Endothelial cell of umbilical vein (primary cell): ENCODE measurements at regions not wholly inside any gene's neighbourhood (a gene's known extent, or its start where the extent isn't known, plus 50 kb on each side); places are given as distances from the start of the nearest gene placed in this dataset.

ENCODE experiments used
- BruUV-seq: library from RNA; stranded (reverse); fragments of 400-500 nt; replicated peaks from 2 replicates; lab custom pipeline; 2021; lab: Mats Ljungman, UMichigan
- CTCF ChIA-PET: fragments of 300-600, 350-600 bp; sonication (Branson Sonifier 250); formaldehyde crosslinking; loops from one replicate; lab custom pipeline; 2021; ENCODE audit warnings: antibody characterized with exemption, inconsistent platforms; lab: Charles Lee
- POLR2A ChIA-PET: fragments of 300-600, 350-600 bp; sonication (Branson Sonifier 250); formaldehyde crosslinking; loops from one replicate; lab custom pipeline; 2021; ENCODE audit warnings: antibody characterized with exemption, inconsistent platforms; lab: Charles Lee
- DNase-seq: peaks from one replicate; pipeline ENCODE4 v3.0.0-alpha.2; 2011; ENCODE audit warnings: low read depth, low spot score
- FAIRE-seq: peaks from 2 replicates; lab custom pipeline; 2011; peaks lifted over from hg19 to GRCh38; lab: Jason Lieb, UNC
- H2AFZ ChIP-seq: 2 replicates; pipeline ENCODE4 v1.6.0; 2012; ENCODE audit warnings: low read depth, low read length, control low read depth, inconsistent platforms
- H3K27ac ChIP-seq: 2 replicates; pipeline ENCODE4 v1.5.1; 2011; ENCODE audit warnings: low read depth, mild to moderate bottlenecking, control low read depth, low read length, moderate library complexity; ENCODE audit not compliant: insufficient read depth
- H3K27me3 ChIP-seq, 2 experiments: 2 replicates each; pipeline versions ENCODE4 v1.6.0 to v1.6.1; 2011; ENCODE audit warnings: low read length in 2 of 2, mixed read lengths in 1 of 2; ENCODE audit not compliant: control insufficient read depth in 2 of 2, insufficient read depth in 2 of 2
- H3K36me3 ChIP-seq, 2 experiments: 2 replicates in 1 of 2; 3 replicates in 1 of 2; pipeline ENCODE4 v1.5.1; 2011; ENCODE audit warnings: low read length in 2 of 2, mild to moderate bottlenecking in 1 of 2, moderate library complexity in 1 of 2; ENCODE audit not compliant: control insufficient read depth in 2 of 2, insufficient read depth in 2 of 2; ENCODE audit errors: extremely low read depth in 1 of 2
- H3K4me1 ChIP-seq: 3 replicates; pipeline ENCODE4 v1.5.1; 2011; ENCODE audit warnings: mild to moderate bottlenecking, low read length; ENCODE audit not compliant: control insufficient read depth, insufficient read depth; ENCODE audit errors: extremely low read depth
- H3K4me2 ChIP-seq: 2 replicates; pipeline ENCODE4 v1.6.1; 2011; ENCODE audit warnings: low read length, control low read depth, mixed read lengths; ENCODE audit not compliant: insufficient read depth
- H3K4me3 ChIP-seq, 3 experiments: fragments of 200-600 bp in 1 of 3; sonication (generic), shearing (Covaris generic) in 1 of 3; replicated peaks in 1 of 3; 2 replicates each; pipeline ENCODE4 v1.5.1; 2011 to 2016; ENCODE audit warnings: control low read depth in 3 of 3, low read length in 3 of 3, mild to moderate bottlenecking in 2 of 3, inconsistent platforms in 1 of 3, low read depth in 1 of 3, moderate library complexity in 1 of 3; ENCODE audit not compliant: insufficient read depth in 1 of 3
- H3K79me2 ChIP-seq: 2 replicates; pipeline ENCODE4 v1.6.0; 2012; ENCODE audit warnings: low read length, inconsistent platforms; ENCODE audit not compliant: control insufficient read depth, insufficient read depth
- H3K9ac ChIP-seq: replicated peaks from 2 replicates; pipeline ENCODE3; 2011; ENCODE audit warnings: low read length, control low read depth; ENCODE audit not compliant: insufficient read depth; ENCODE audit errors: extremely low read depth
- H3K9me1 ChIP-seq: replicated peaks from 3 replicates; pipeline ENCODE4 v1.6.0; 2011; ENCODE audit warnings: mild to moderate bottlenecking, low read length; ENCODE audit not compliant: control insufficient read depth, insufficient read depth; ENCODE audit errors: extremely low read depth
- H3K9me3 ChIP-seq: replicated peaks from 2 replicates; pipeline ENCODE4 v1.5.1; 2012; ENCODE audit warnings: low read length, inconsistent platforms; ENCODE audit not compliant: control insufficient read depth, insufficient read depth
- H4K20me1 ChIP-seq: replicated peaks from 2 replicates; pipeline ENCODE3; 2011; ENCODE audit warnings: mild to moderate bottlenecking, low read length; ENCODE audit not compliant: control insufficient read depth, insufficient read depth; ENCODE audit errors: extremely low read depth
- CTCF ChIP-seq, 2 donors: IDR thresholded peaks; 1 replicate in 1 of 2; 2 replicates in 1 of 2; pipeline ENCODE4 v1.5.1; 2011; ENCODE audit warnings: low read length in 2 of 2, mild to moderate bottlenecking in 2 of 2, moderate library complexity in 2 of 2, control low read depth in 1 of 2, inconsistent platforms in 1 of 2, low read depth in 1 of 2; ENCODE audit not compliant: insufficient read depth in 1 of 2; ENCODE audit errors: extremely low read depth in 1 of 2
- FOS ChIP-seq: IDR thresholded peaks from 2 replicates; pipeline ENCODE4 v1.6.1; 2011; ENCODE audit warnings: mild to moderate bottlenecking, low read length, moderate library complexity, borderline replicate concordance; ENCODE audit not compliant: insufficient read depth
- JUN ChIP-seq: IDR thresholded peaks from 2 replicates; pipeline ENCODE4 v1.6.1; 2011; ENCODE audit warnings: borderline replicate concordance, low read depth; ENCODE audit not compliant: insufficient read length, insufficient read depth
- MAX ChIP-seq: IDR thresholded peaks from 2 replicates; pipeline ENCODE4 v1.6.1; 2011; ENCODE audit not compliant: insufficient read depth, insufficient read length
- MYC ChIP-seq: IDR thresholded peaks from one replicate; pipeline ENCODE4 v1.6.1; 2011; ENCODE audit warnings: mild to moderate bottlenecking, low read depth, low read length
- POLR2AphosphoS5 ChIP-seq: IDR thresholded peaks from 2 replicates; pipeline ENCODE4 v1.6.1; 2012; ENCODE audit warnings: low read depth, mild to moderate bottlenecking, control low read depth, low read length, moderate library complexity; ENCODE audit not compliant: insufficient read depth
- dilution Hi-C: fragments of 300-500 bp; cut with MboI; formaldehyde crosslinking; loops from one replicate; pipeline ENCODE4 v1.15.0; 2019; ENCODE audit warnings: low sequenced_read_pairs; ENCODE audit not compliant: extremely low pct_ligation_motif_present
- intact Hi-C: fragments of 100-400 bp; cut with micrococcal nuclease; formaldehyde crosslinking; loops from one replicate; pipeline ENCODE4 v1.10.0; 2022

GRCh38 chr7:130222-130572 is 62.2 kb upstream of the FAM20C start:
- H3K9ac ChIP-seq: no peak overlapping the region
- dilution Hi-C loops (no loop called here), intact Hi-C loops (no loop called here)
- H3K36me3 ChIP-seq: no peaks in the 10 kb centered on the region
- H3K4me1 ChIP-seq: no peaks in the 10 kb centered on the region
- TF ChIP-seq MYC (no peak), MAX (no peak), FOS (no peak), CTCF (IDR thresholded peaks at IDR 0.05; ENCODE audit: extremely low read depth in 1 of 2, insufficient read depth in 1 of 2, low read depth in 1 of 2, low read length in 2 of 2) (no peak), POLR2AphosphoS5 (no peak), JUN (no peak)
- POLR2A ChIA-PET: no interaction called here
- H3K9me1 ChIP-seq: no peaks in the 10 kb centered on the region
- H3K9me3 ChIP-seq: no peaks in the 10 kb centered on the region
- H3K4me2 ChIP-seq: no peak overlapping the region
- no peaks in the 10 kb centered on the region for H4K20me1 ChIP-seq
- H3K4me3 ChIP-seq: no peak overlapping the region
- H3K27ac ChIP-seq: no peak overlapping the region
- CTCF ChIA-PET: no interaction called here
- DNase-seq: no peak
- no peak overlapping the region for H2AFZ ChIP-seq
- BruUV-seq: no TSS peak
- H3K79me2 ChIP-seq: no peaks in the 10 kb centered on the region
- H3K27me3 ChIP-seq: peaks cover 0 to 2% of the 10 kb centered on the region in 2 experiments
- no peak for FAIRE-seq
